HG03469 (cell line): ENCODE measurements at regions not wholly inside any gene's neighbourhood (a gene's known extent, or its start where the extent isn't known, plus 50 kb on each side); places are given as distances from the start of the nearest gene placed in this dataset.
"Not testable (repeated sequence)": the region's sequence is repeated elsewhere in the genome, so short reads cannot be mapped to it uniquely, and the experiment has no call there.

ENCODE experiments used
- ATAC-seq: cut with Tn5 transposase; IDR thresholded peaks from one replicate; pipeline ENCODE4 v1.9.1; 2021; ENCODE audit warnings: mild to moderate bottlenecking, moderate library complexity, moderate number of reproducible peaks; ENCODE audit not compliant: unreplicated experiment

DNA sequence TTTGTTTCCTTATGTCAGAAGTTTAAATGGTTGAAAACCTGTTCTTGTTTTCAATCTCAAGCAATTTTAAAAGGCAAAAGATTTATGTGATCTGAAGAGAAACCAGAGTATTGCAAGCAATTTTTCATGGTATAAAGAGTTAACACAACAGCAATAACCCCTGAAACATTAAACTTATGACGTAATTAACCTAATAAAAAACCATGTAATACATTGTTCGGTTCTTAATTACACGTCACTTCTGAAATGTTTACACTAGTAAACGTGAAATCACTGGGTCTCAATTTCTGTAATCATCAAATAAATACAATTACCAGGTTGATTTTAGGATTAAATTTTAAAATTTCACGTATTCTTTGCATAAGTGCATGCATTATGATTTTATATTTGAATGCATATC, 914.5 kb downstream of the NLGN4X start:
- no peak for ATAC-seq

DNA sequence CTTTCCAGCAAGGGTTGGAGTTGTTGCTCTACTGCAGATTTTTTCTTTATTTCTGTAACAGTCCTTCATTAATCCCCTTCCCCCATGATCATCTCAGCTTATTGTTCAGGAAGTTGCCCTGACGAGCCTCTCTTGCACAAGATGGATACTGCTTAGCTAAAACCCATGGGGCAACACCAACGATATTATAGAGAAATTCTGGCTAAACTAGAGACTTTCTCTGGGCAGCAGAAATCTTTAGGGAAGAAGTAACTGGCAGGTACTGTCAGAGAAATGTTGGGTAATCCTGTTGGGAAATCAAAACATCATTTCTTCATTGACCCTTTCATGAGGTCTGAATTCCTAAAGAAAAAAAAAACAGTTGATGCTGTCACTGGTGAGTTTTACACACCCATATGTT, 921.3 kb downstream of the NLGN4X start:
- no peak for ATAC-seq

- ATAC-seq: no peak
Measured at GRCh38 chrX:5306654-5307121, 922.0 kb downstream of the NLGN4X start.

DNA sequence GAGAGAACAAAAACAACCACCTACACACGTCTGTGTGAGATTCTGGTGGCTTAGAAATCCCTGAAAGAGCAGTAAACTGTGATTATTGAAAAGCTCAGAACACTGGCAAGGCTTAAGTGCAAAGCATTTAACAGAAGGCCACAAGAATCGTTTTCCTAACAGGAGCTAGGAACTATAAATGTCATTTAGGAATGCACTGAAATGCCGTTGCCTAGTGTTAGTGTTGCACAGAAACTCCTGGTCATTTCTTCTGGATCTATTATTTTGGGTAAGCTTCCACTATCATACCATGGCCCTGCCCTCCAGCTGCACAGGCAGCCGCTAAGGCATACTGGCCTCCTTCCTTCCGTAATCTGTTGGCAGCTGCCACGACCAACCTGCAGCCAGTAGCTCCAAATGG, 923.2 kb downstream of the NLGN4X start:
- ATAC-seq: no peak

- no peak for ATAC-seq
Measured at GRCh38 chrX:5295004-5295403, 933.7 kb downstream of the NLGN4X start.

- ATAC-seq: no peak
Measured at GRCh38 chrX:5290635-5291034, 938.0 kb downstream of the NLGN4X start.

DNA sequence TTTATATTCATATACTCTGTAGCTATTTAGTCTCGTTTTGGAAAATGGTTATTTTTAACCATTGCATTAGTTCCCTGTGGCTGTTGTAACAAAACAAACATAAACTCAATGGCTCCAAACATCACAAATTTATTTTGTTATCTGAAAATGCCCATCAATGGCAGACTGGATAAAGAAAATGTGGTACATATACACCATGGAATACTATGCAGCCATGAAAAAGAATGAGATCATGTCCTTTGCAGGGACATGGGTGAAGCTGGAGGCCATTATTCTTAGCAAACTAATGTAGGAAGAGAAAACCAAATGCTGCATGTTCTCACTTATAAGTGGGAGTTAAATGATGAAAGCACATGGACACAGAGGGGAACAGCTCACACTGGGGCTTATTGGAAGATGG, 938.7 kb downstream of the NLGN4X start:
- ATAC-seq: not testable (repeated sequence)

GRCh38 chrX:5278908-5279307, 949.8 kb downstream of the NLGN4X start:
- ATAC-seq: no peak

- no peak for ATAC-seq
Measured at GRCh38 chrX:5265324-5265850, 963.3 kb downstream of the NLGN4X start.

DNA sequence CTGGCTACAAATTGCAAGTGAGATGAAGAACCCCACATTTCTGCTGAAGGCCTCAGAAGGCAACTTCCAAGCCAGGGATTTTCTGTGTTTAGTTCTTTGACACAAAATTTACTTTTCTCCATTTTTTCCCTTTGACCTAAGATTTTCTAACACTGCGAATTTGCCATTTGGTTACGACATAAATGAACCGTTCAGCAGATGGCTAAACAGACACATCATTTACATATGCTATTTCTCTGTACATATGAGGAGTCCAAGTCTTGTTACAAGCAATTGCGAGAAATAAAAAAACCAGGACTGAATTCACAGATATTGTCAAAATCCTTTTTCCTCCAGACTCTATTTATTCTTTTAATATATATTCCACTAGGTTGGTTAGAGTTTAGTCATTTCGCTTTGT, 978.6 kb downstream of the NLGN4X start:
- no peak for ATAC-seq

DNA sequence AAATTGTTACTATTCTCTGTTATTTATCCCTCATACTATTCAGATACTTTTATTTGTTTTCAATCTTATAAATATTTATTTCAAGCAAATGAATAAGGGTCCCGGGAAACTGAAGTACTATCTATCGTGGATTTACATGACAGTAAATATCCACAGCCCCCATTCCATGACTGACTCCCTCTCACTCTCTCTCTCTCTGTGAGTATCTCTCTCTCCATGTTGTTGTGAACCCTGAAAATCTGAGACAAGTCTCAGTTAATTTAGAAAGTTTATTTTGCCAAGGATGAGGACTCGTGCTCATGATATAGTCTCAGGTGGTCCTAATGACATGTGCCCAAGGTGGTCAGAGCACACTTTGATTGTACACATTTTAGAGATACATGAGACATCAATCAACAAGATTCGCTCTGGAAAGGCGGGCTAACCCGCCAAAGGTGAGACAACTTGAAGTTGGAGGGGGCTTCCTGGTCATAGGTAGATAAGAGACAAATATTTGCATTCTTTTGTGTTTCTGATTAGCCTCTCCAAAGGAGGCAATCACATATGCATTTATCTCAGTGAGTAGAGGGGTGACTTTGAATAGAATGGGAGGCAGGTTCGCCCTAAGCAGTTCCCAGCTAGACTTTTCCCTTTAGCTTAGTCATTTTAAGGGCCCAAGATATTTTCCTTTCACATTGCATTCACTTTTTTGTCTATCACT, 986.4 kb downstream of the NLGN4X start:
- no peak for ATAC-seq

- ATAC-seq: no peak
Measured at GRCh38 chrX:5236749-5237148, 991.9 kb downstream of the NLGN4X start.

GRCh38 chrX:5236096-5236495, 992.6 kb downstream of the NLGN4X start:
- no peak for ATAC-seq

GRCh38 chrX:5233830-5234229, 994.8 kb downstream of the NLGN4X start:
- no peak for ATAC-seq

DNA sequence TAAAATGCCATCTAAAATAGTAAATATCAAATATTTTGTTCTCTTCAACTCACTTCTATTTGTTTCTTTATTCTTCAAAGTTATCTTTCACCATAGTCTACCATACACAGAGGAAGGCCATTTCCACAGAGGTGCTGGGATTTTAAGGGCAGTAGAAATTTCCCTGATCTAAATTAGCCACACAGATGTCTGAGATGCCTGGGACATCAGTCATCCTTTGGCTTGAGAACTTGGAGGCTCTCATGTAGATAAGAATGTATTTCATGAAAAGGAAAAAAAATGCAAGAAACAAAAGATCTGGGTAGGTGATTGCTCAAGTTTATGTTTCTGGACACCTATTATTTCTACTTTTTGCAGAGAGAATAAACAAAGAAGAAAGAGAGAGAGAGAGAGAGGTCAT, 1008.2 kb downstream of the NLGN4X start:
- no peak for ATAC-seq

- no peak for ATAC-seq
Measured at GRCh38 chrX:5194806-5195205, 1033.9 kb downstream of the NLGN4X start.

DNA sequence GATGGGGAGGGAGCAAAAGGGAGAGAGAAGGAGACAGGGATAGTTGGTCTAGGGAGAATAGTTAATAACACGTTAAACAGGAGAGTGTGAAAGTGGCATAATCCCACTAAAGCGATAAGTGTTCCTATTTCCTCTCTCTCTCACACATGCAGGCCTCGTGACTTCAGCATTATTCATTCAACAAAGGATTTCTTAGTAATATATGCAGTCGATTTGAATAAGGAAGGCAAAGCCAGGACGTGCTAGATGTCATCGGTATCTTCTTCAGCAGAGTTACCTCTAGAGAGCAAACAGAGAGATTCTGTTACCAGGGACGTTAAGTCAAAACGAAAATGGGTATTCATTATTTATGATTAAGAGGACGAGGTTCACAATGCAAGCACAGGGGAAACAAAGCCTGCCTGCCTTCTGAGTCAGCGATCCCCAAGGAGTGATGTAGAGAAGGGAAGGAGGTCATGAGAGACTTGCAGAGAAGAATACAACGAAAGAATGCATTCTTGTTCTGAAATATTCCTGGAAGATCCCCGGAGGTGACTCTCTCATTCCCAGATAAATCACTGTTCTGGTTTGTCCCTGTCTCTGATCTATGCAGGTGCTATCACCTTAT, 1048.4 kb downstream of the NLGN4X start:
- no peak for ATAC-seq

DNA sequence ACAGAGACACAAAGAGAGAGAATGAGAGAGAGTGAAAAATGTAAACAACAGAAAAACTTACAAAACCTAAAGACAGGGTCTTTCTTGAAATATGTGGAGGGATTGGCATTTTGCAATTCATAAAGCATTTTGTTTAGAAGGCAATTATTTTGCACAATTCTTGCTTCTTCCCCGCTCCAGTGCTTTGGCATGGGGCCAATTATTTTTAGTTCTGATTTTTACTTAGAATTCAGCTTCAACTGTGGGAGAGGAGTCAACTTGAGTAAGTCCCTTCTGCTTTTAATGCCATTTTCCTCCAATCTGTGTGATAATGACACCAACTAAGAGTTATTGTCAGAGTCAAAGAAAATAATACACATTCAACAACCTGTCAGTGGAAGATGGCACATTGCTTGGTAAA, 1051.9 kb downstream of the NLGN4X start:
- ATAC-seq: no peak

DNA sequence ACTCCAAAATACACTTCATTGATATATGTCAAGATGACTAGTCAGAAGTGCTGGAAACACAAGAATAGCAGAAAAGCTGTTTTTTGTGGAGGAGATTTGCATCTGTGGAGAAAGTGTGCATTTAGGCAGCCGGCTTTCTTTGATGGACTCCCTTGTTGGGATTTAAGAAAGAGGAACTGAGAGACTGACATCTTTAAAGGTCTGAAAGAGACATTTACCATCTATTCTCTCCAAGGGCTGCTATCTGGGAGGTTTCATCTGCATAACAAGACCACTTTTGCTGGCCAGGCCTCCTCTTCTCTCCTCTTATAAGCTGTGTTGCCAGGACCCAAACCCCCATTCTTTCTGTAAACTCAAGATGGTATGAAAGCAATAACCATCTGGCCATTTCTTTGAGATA, 1065.0 kb downstream of the NLGN4X start:
- ATAC-seq: no peak

GRCh38 chrX:5155301-5155700, 1073.4 kb downstream of the NLGN4X start:
- no peak for ATAC-seq

GRCh38 chrX:5145957-5146356, 1082.7 kb downstream of the NLGN4X start:
- no peak for ATAC-seq

DNA sequence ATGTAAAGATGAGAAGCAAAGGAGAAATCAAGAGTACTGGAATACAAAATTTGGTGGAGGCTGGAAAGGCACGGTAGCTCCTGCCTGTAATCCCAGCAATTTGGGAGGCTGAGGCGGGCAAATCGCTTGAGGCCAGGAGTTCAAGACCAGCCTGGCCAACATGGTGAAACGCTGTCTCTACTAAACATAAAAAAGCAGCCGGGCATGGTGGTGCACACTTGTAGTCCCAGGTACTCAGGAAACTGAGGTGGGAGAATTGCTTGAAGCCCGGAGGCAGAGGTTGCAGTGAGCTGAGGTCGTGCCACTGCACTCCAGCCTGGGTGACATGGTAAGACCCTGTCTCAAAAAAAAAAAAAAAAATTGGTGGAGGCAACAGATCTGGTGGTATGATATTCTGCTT, 1086.0 kb downstream of the NLGN4X start:
- no peak for ATAC-seq
